HEK293 (cell line): ENCODE measurements at regions not wholly inside any gene's neighbourhood (a gene's known extent, or its start where the extent isn't known, plus 50 kb on each side); places are given as distances from the start of the nearest gene placed in this dataset.

ENCODE experiments used
- CTCF ChIA-PET: fragments of 350-600 bp; formaldehyde crosslinking; extraction: SDS; loops from one replicate; lab custom pipeline; 2021; ENCODE audit warnings: antibody characterized with exemption; lab: Yijun Ruan, JAX
- POLR2A ChIA-PET: fragments of 300-600 bp; formaldehyde crosslinking; extraction: SDS; loops from one replicate; lab custom pipeline; 2020; ENCODE audit warnings: antibody characterized with exemption, inconsistent platforms; lab: Yijun Ruan, JAX
- H3K27ac ChIP-seq: fragments of 200-500 bp; sonication (Bioruptor generic); 2 replicates; pipeline ENCODE4 v1.5.1; 2014; ENCODE audit warnings: low read depth, low read length, control low read depth, inconsistent platforms; ENCODE audit errors: extremely low read depth
- H3K36me3 ChIP-seq, 2 experiments: fragments of 200-500 bp in 1 of 2; sonication (Bioruptor generic) in 1 of 2; 1 replicate in 1 of 2; 2 replicates in 1 of 2; pipeline ENCODE4 v1.5.1; 2014 to 2017; ENCODE audit warnings: inconsistent platforms in 2 of 2, low read length in 2 of 2; ENCODE audit not compliant: control insufficient read depth in 2 of 2, insufficient read depth in 1 of 2
- H3K4me1 ChIP-seq: fragments of 200-500 bp; sonication (Bioruptor generic); 2 replicates; pipeline ENCODE4 v1.5.1; 2014; ENCODE audit warnings: mild to moderate bottlenecking, low read length, inconsistent platforms; ENCODE audit not compliant: control insufficient read depth, insufficient read depth
- H3K4me3 ChIP-seq: 2 replicates; pipeline ENCODE4 v1.5.1; 2011; ENCODE audit warnings: low read depth, mild to moderate bottlenecking, control low read depth, low read length, moderate library complexity
- H3K9me3 ChIP-seq: fragments of 200-500 bp; sonication (Bioruptor generic); 2 replicates; pipeline ENCODE4 v1.5.1; 2014; ENCODE audit warnings: low read depth, low read length, inconsistent platforms; ENCODE audit not compliant: control insufficient read depth, insufficient read depth
- GLI2 ChIP-seq: fragments of 450-650 bp; formaldehyde crosslinking; IDR thresholded peaks from 2 replicates; pipeline ENCODE4; 2017; ENCODE audit warnings: missing biosample characterization, missing genetic modification characterization, low read depth, borderline replicate concordance
- KLF7 ChIP-seq: fragments of 450-650 bp; formaldehyde crosslinking; IDR thresholded peaks from 2 replicates; pipeline ENCODE4 v1.5.1; 2016; ENCODE audit warnings: missing biosample characterization, missing genetic modification characterization, borderline replicate concordance
- MYNN ChIP-seq: fragments of 450-650 bp; formaldehyde crosslinking; IDR thresholded peaks from 2 replicates; pipeline ENCODE4 v1.5.1; 2016; ENCODE audit warnings: missing biosample characterization, missing genetic modification characterization, borderline replicate concordance
- MZF1 ChIP-seq: fragments of 450-650 bp; formaldehyde crosslinking; IDR thresholded peaks from 2 replicates; pipeline ENCODE4 v1.5.1; 2017; ENCODE audit warnings: missing biosample characterization, missing genetic modification characterization, borderline replicate concordance
- REST ChIP-seq: fragments of 450-650 bp; formaldehyde crosslinking; IDR thresholded peaks from 2 replicates; pipeline ENCODE4 v1.5.1; 2016; ENCODE audit warnings: missing biosample characterization, missing genetic modification characterization
- SCRT2 ChIP-seq: fragments of 450-650 bp; formaldehyde crosslinking; IDR thresholded peaks from 2 replicates; pipeline ENCODE4 v1.5.1; 2016; ENCODE audit warnings: missing biosample characterization, missing genetic modification characterization
- TRIM28 ChIP-seq: IDR thresholded peaks from 2 replicates; pipeline ENCODE4 v1.6.1; 2011; ENCODE audit warnings: low read length, control low read depth, borderline replicate concordance
- ZNF133 ChIP-seq: fragments of 450-650 bp; formaldehyde crosslinking; IDR thresholded peaks from 2 replicates; pipeline ENCODE4 v1.5.1; 2016; ENCODE audit warnings: missing biosample characterization, missing genetic modification characterization
- ZNF223 ChIP-seq: fragments of 450-650 bp; formaldehyde crosslinking; IDR thresholded peaks from 2 replicates; pipeline ENCODE4 v1.5.1; 2016; ENCODE audit warnings: missing biosample characterization, missing genetic modification characterization
- ZNF324 ChIP-seq: fragments of 450-650 bp; formaldehyde crosslinking; IDR thresholded peaks from 2 replicates; pipeline ENCODE4 v1.5.1; 2016; ENCODE audit warnings: missing biosample characterization, missing genetic modification characterization
- ZNF366 ChIP-seq: fragments of 450-650 bp; formaldehyde crosslinking; conservative IDR thresholded peaks from 2 replicates; pipeline ENCODE4 v1.5.1; 2016; ENCODE audit warnings: missing biosample characterization, missing genetic modification characterization
- ZNF449 ChIP-seq: fragments of 450-650 bp; formaldehyde crosslinking; IDR thresholded peaks from 2 replicates; pipeline ENCODE4 v1.5.1; 2017; ENCODE audit warnings: missing biosample characterization, mild to moderate bottlenecking, missing genetic modification characterization, moderate library complexity
- ZNF48 ChIP-seq: fragments of 450-650 bp; formaldehyde crosslinking; IDR thresholded peaks from 2 replicates; pipeline ENCODE4 v1.5.1; 2016; ENCODE audit warnings: missing biosample characterization, missing genetic modification characterization
- ZNF549 ChIP-seq: fragments of 450-650 bp; IDR thresholded peaks from 2 replicates; pipeline ENCODE4 v1.5.1; 2018; ENCODE audit warnings: missing biosample characterization, missing genetic modification characterization, mild to moderate bottlenecking, inconsistent platforms, moderate library complexity
- ZNF555 ChIP-seq: fragments of 450-650 bp; formaldehyde crosslinking; conservative IDR thresholded peaks from 2 replicates; pipeline ENCODE4 v1.5.1; 2017; ENCODE audit warnings: missing biosample characterization, mild to moderate bottlenecking, missing genetic modification characterization, inconsistent platforms
- ZNF624 ChIP-seq: fragments of 450-650 bp; formaldehyde crosslinking; IDR thresholded peaks from 2 replicates; pipeline ENCODE4 v1.5.1; 2017; ENCODE audit warnings: missing biosample characterization, missing genetic modification characterization
- ZNF654 ChIP-seq: fragments of 450-650 bp; formaldehyde crosslinking; IDR thresholded peaks from 2 replicates; pipeline ENCODE4 v1.5.1; 2016; ENCODE audit warnings: low read depth, missing biosample characterization, missing genetic modification characterization
- ZNF837 ChIP-seq: fragments of 450-650 bp; formaldehyde crosslinking; IDR thresholded peaks from 2 replicates; pipeline ENCODE4 v1.5.1; 2016; ENCODE audit warnings: missing biosample characterization, missing genetic modification characterization
- ZSCAN30 ChIP-seq: fragments of 450-650 bp; IDR thresholded peaks from 2 replicates; pipeline ENCODE4 v1.5.1; 2018; ENCODE audit warnings: missing biosample characterization, mild to moderate bottlenecking, missing genetic modification characterization, moderate library complexity
- TF ChIP-seq, protein P1 (sequence below): fragments of 450-650 bp; formaldehyde crosslinking; optimal IDR thresholded peaks from 2 replicates; pipeline ENCODE3; 2016; ENCODE audit warnings: missing biosample characterization, mild to moderate bottlenecking, missing genetic modification characterization
- TF ChIP-seq, protein P2 (sequence below): fragments of 450-650 bp; formaldehyde crosslinking; IDR thresholded peaks from 2 replicates; pipeline ENCODE4; 2016; ENCODE audit warnings: missing biosample characterization, missing genetic modification characterization
- TF ChIP-seq, protein P3 (sequence below): fragments of 450-650 bp; formaldehyde crosslinking; IDR thresholded peaks from 2 replicates; pipeline ENCODE4 v1.5.1; 2016; ENCODE audit warnings: missing biosample characterization, missing genetic modification characterization, borderline replicate concordance

DNA sequence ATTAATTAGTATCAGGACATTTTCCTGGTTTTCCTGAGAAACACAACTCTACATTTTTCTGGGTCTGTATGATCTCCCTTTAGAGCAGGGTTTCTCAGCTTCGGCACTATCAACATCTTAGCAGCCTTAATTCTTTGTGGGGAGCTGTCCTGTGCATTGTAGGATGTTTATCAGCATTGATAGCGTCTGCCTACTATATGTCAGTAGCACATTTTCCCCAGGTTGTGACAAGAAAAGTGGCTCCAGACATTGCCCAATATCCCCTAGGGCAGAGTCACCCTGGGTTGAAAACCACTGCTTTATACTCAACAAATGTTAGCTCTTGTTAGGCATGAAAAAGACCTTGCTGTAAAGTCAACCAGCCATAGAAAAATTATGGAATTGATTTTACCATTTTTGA, 195.1 kb upstream of the FMN2 start (continued):
- TF ChIP-seq, protein P1, sequence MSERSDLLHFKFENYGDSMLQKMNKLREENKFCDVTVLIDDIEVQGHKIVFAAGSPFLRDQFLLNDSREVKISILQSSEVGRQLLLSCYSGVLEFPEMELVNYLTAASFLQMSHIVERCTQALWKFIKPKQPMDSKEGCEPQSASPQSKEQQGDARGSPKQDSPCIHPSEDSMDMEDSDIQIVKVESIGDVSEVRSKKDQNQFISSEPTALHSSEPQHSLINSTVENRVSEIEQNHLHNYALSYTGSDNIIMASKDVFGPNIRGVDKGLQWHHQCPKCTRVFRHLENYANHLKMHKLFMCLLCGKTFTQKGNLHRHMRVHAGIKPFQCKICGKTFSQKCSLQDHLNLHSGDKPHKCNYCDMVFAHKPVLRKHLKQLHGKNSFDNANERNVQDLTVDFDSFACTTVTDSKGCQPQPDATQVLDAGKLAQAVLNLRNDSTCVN, result no peak
- TF ChIP-seq ZNF624, result no peak

DNA sequence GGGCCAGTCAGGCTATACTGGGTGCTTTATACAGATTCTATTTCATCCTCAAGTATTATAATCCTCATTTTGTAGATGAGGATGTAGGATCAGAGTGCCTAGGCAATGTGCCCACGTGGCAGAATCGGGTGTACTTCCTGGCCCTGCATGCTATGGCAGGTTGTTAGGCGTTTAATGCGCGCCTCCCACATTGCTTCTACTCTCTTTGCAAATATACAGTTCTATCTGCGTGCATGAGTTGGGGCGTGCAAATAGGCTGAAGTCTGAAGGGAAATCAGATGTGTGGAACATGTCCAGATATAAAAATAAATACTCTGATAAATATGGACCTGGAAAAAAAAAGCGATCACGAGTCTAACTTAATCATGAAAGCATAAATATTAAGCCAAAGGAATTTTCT, 194.7 kb upstream of the FMN2 start:
- peaks cover 0 to 4% of the 10 kb centered on the region in 2 experiments; a peak in 1 of 3 replicates for H3K36me3 ChIP-seq
- ChIA-PET POLR2A (no interaction called here), CTCF (interaction anchor here (0.5 to 1.8 kb wide), 15 partner anchors 10 to 925 kb away, joined by 3 to 10 read pairs (median 4); no protein-coding TSS in a partner anchor)
- no peak overlapping the region for H3K4me3 ChIP-seq
- H3K4me1 ChIP-seq, result peaks cover 8% of the 10 kb centered on the region
- TF ChIP-seq SCRT2 (no peak), ZNF324 (tag by site-specific recombination) (no peak), ZNF549 (tag by site-specific recombination) (no peak), MYNN (tag by site-specific recombination) (no peak), TRIM28 (no peak), ZNF449 (no peak), ZNF366 (tag by site-specific recombination) (no peak), KLF7 (tag by site-specific recombination) (no peak), ZNF223 (tag by site-specific recombination) (no peak), GLI2 (tag by site-specific recombination) (no peak), ZNF48 (no peak), ZNF654 (no peak), MZF1 (tag by site-specific recombination) (no peak), ZNF555 (tag by site-specific recombination) (no peak), ZNF133 (tag by site-specific recombination) (no peak), ZSCAN30 (tag by site-specific recombination) (no peak)
- TF ChIP-seq, protein P2, sequence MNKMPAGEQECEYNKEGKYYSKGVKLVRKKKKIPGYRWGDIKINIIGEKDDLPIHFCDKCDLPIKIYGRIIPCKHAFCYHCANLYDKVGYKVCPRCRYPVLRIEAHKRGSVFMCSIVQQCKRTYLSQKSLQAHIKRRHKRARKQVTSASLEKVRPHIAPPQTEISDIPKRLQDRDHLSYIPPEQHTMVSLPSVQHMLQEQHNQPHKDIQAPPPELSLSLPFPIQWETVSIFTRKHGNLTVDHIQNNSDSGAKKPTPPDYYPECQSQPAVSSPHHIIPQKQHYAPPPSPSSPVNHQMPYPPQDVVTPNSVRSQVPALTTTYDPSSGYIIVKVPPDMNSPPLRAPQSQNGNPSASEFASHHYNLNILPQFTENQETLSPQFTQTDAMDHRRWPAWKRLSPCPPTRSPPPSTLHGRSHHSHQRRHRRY, result no peak
- no peak overlapping the region for H3K27ac ChIP-seq
- H3K9me3 ChIP-seq, result no peaks in the 10 kb centered on the region

DNA sequence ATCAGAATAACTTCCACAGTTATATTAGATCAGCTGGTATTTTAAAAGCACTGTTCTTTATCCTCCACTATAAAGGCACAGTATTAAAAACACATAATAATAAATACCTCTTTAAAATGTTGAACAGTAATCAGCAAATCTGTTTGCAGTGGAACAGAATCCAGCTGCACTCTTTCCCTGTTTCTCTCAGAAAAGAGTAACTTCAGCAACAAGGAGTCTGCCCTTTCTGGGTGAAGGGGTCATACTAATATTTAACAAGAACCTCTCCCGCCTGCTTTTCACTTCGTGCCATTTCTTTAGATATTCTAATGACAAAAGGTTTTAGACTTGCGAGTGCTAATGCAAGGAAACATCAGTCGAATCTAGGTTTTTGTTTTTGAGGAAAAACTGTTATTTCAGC, 194.2 kb upstream of the FMN2 start:
- H3K4me3 ChIP-seq, result no peak overlapping the region
- peaks cover 0 to 4% of the 10 kb centered on the region in 2 experiments; a peak in 1 of 3 replicates for H3K36me3 ChIP-seq
- POLR2A ChIA-PET, result no interaction called here
- CTCF ChIA-PET, result interaction anchor here (0.5 to 1.8 kb wide), 51 partner anchors 9 to 1043 kb away, joined by 3 to 12 read pairs (median 4); no protein-coding TSS in a partner anchor
- H3K27ac ChIP-seq, result no peak overlapping the region
- H3K9me3 ChIP-seq, result no peaks in the 10 kb centered on the region
- H3K4me1 ChIP-seq, result peaks cover 8% of the 10 kb centered on the region
- TF ChIP-seq ZNF837 (no peak), REST (tag by site-specific recombination) (no peak)
- TF ChIP-seq, protein P3, sequence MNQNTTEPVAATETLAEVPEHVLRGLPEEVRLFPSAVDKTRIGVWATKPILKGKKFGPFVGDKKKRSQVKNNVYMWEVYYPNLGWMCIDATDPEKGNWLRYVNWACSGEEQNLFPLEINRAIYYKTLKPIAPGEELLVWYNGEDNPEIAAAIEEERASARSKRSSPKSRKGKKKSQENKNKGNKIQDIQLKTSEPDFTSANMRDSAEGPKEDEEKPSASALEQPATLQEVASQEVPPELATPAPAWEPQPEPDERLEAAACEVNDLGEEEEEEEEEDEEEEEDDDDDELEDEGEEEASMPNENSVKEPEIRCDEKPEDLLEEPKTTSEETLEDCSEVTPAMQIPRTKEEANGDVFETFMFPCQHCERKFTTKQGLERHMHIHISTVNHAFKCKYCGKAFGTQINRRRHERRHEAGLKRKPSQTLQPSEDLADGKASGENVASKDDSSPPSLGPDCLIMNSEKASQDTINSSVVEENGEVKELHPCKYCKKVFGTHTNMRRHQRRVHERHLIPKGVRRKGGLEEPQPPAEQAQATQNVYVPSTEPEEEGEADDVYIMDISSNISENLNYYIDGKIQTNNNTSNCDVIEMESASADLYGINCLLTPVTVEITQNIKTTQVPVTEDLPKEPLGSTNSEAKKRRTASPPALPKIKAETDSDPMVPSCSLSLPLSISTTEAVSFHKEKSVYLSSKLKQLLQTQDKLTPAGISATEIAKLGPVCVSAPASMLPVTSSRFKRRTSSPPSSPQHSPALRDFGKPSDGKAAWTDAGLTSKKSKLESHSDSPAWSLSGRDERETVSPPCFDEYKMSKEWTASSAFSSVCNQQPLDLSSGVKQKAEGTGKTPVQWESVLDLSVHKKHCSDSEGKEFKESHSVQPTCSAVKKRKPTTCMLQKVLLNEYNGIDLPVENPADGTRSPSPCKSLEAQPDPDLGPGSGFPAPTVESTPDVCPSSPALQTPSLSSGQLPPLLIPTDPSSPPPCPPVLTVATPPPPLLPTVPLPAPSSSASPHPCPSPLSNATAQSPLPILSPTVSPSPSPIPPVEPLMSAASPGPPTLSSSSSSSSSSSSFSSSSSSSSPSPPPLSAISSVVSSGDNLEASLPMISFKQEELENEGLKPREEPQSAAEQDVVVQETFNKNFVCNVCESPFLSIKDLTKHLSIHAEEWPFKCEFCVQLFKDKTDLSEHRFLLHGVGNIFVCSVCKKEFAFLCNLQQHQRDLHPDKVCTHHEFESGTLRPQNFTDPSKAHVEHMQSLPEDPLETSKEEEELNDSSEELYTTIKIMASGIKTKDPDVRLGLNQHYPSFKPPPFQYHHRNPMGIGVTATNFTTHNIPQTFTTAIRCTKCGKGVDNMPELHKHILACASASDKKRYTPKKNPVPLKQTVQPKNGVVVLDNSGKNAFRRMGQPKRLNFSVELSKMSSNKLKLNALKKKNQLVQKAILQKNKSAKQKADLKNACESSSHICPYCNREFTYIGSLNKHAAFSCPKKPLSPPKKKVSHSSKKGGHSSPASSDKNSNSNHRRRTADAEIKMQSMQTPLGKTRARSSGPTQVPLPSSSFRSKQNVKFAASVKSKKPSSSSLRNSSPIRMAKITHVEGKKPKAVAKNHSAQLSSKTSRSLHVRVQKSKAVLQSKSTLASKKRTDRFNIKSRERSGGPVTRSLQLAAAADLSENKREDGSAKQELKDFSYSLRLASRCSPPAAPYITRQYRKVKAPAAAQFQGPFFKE (tag by site-specific recombination), result no peak
